ENCODE measurements at regions not wholly inside any gene's neighbourhood (a gene's known extent, or its start where the extent isn't known, plus 50 kb on each side); places are given as distances from the start of the nearest gene placed in this dataset.

- DNase-seq, result no peak
Observed at GRCh38 chr4:123104310-123105025, 182.1 kb upstream of the NUDT6 start.

GRCh38 chr4:123105026-123105420 lies 182.6 kb upstream of the NUDT6 start:
- no peak for DNase-seq

- no peak for DNase-seq
Observed at GRCh38 chr4:123106747-123107146, 184.3 kb upstream of the NUDT6 start.

- no peak for DNase-seq
Observed at GRCh38 chr4:123107444-123108252, 185.3 kb upstream of the NUDT6 start.

- no peak for DNase-seq
Observed at GRCh38 chr4:123109139-123109538, 186.7 kb upstream of the NUDT6 start.

- no peak for DNase-seq
Observed at GRCh38 chr4:123110147-123110546, 187.8 kb upstream of the NUDT6 start.

GRCh38 chr4:123110685-123111084 lies 188.3 kb upstream of the NUDT6 start:
- DNase-seq, result no peak

GRCh38 chr4:123113155-123113554 lies 190.8 kb upstream of the NUDT6 start:
- DNase-seq, result no peak

GRCh38 chr4:123114084-123114914 lies 191.9 kb upstream of the NUDT6 start:
- no peak for DNase-seq

GRCh38 chr4:123114915-123115756 lies 192.7 kb upstream of the NUDT6 start:
- no peak for DNase-seq

GRCh38 chr4:123116412-123116811 lies 194.0 kb upstream of the NUDT6 start:
- no peak for DNase-seq

GRCh38 chr4:123120473-123120872 lies 198.1 kb upstream of the NUDT6 start:
- DNase-seq, result no peak

GRCh38 chr4:123121241-123121907 lies 199.0 kb upstream of the NUDT6 start:
- no peak for DNase-seq

- DNase-seq, result no peak
Observed at GRCh38 chr4:123125477-123125876, 203.1 kb upstream of the NUDT6 start.

GRCh38 chr4:123127218-123127617 lies 204.8 kb upstream of the NUDT6 start:
- DNase-seq, result no peak

GRCh38 chr4:123127875-123128274 lies 205.5 kb upstream of the NUDT6 start:
- no peak for DNase-seq

GRCh38 chr4:123133397-123134050 lies 211.1 kb upstream of the NUDT6 start:
- no peak for DNase-seq

GRCh38 chr4:123144616-123145015 lies 222.2 kb upstream of the NUDT6 start:
- DNase-seq, result no peak

GRCh38 chr4:123158576-123158975 lies 236.2 kb upstream of the NUDT6 start:
- no peak for DNase-seq

GRCh38 chr4:123159479-123159878 lies 237.1 kb upstream of the NUDT6 start:
- no peak for DNase-seq

GRCh38 chr4:123162859-123163258 lies 233.7 kb upstream of the SPRY1 start:
- no peak for DNase-seq

Data from CD4-positive, alpha-beta T cell treated with Interferon gamma for 1 hour (primary cell).